ENCODE measurements at regions not wholly inside any gene's neighbourhood (a gene's known extent, or its start where the extent isn't known, plus 50 kb on each side); places are given as distances from the start of the nearest gene placed in this dataset.

DNA sequence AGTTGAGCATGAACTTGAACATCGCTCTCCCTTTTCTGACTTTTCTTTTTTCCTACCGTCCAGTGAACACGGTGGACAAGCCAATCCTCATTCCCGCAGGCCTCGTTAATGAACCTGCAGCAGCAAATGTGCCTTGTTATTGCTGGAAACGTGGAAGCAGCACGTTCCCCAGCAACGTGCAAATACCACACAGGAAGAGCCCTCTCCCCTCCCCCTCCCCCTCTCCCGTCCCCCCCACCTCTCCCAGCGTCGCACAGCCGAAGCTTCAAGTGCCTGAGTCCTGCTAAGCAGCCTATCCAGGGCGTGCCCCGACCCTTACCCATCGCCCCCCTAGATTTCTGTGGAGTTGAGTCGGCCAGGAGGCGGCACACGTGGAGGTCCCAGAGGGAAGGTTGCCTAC is 219.9 kb downstream of the BCOR start:
- intact Hi-C loops (cut with DNase I), result no loop called here
- DNase-seq, result no peak

DNA sequence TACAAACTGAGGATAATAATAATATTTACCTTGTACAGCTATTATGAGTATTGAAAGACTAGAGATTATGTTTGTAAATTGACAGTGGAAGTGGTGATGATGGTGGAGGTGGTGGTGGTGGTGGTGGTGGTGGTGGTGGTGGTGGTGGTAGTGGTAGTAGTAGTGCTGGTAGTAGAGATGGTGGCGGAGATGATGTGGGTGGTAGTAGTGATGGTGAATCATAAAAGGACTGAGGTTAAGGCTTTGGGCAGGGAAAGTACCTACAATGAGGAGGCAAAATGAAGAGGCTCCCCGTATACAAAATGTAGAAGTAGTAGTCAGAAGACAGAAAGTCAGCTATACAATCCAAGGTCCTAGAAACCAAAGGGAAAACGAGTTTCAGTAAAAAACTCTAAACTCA is 214.1 kb downstream of the BCOR start:
- no peak for DNase-seq
- intact Hi-C loops (cut with DNase I), result no loop called here

DNA sequence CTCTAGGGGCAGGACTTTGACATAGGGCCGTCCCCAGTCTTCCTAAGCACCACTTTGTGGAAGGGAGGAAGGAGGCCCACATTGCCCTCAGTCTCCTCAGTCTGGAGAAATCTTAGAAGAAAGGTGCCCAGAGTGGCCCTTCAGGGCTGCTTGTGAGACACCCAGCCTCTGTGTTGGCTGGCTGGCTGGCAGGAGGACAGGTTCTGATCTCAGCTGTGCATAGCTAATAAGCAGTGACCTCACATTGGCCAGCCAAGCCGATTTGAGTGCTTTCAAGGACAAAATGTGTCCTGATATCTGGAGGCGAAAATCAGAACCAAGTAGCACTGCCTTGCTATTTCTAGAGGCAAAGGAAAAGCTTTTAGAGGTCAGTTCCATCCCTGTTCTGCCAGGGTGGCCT is 211.5 kb downstream of the BCOR start:
- intact Hi-C loops (cut with DNase I), result no loop called here
- DNase-seq, result peak in 37 of 42 donors; percentile 25 to 78 (median 52)

DNA sequence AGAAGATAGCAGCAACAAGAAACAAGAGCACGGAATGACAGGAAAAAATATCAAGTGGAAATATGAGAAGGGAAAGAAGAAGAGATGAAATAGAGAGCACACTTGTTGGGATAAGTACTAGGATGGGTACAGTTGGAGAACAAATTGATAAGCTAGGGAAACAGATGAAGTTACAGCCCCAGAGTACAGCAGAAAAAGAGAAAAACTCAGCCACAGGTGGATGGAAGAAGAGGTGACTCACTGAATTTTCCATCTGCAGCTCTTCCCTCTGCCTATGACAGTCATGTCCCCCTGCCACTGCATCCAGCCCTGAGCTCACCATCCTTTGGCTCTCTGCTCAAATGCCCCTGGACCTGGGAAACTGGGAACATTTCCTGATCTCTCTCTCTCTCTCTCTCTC is 209.0 kb downstream of the BCOR start:
- intact Hi-C loops (cut with DNase I), result no loop called here
- DNase-seq, result no peak

DNA sequence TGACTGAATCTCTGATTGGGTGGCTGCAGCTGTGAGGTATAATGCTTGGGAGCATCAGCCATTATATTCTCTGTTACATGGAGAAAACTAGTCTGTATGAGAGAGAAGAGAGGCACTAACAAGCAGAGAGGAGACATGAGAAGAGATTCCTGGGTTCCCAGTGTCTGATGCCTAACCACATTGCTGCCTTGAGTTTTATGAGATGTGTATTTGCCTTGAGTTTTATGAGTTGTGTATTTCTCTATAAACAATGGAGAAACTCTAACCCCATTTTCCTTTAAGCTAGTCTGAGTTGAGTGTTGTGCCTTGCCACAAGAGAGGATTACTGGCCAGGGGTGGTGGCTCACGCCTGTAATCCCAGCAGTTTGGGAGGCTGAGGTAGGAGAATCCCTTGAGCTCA is 208.1 kb downstream of the BCOR start:
- intact Hi-C loops (cut with DNase I), result no loop called here
- DNase-seq, result no peak

DNA sequence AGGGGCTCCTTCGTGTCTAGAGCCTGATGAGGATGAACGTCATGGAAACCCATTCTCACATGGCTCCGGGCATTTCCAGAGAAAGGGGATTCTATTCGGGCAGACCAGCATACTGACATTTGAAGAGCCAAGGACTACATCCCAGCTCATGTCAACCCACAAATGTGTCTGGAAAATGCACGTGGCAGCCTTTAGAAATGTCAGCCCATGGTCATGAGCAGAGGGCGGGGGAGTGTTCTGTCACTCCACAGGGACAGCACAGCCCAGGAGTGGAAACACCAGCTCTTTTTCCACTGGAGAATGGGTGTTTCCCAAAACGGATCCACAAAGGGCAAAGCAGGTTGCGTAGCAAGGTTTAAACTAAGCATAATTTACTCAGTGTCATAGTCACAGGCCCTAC is 207.0 kb downstream of the BCOR start:
- DNase-seq, result no peak
- intact Hi-C loops (cut with DNase I), result no loop called here

DNA sequence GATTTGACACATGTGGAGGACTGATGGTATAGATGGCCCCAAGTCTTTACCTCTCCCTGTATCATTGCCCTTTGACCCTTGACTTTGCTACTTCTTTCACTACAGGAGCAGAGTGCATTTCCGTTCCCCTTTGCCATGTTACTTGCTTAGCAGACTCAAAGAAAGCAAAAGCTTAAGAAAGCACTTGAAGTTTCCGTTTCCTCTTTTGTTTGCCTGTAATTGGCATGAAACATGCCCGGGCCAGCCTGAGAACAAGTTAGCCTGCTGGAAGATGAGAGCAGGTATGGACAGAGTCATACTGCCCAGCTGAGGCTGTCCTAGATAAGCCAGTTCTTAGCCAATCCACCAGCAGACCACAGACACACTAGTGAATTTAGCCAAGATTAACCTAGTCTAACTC is 206.0 kb downstream of the BCOR start:
- intact Hi-C loops (cut with DNase I), result no loop called here
- DNase-seq, result no peak

DNA sequence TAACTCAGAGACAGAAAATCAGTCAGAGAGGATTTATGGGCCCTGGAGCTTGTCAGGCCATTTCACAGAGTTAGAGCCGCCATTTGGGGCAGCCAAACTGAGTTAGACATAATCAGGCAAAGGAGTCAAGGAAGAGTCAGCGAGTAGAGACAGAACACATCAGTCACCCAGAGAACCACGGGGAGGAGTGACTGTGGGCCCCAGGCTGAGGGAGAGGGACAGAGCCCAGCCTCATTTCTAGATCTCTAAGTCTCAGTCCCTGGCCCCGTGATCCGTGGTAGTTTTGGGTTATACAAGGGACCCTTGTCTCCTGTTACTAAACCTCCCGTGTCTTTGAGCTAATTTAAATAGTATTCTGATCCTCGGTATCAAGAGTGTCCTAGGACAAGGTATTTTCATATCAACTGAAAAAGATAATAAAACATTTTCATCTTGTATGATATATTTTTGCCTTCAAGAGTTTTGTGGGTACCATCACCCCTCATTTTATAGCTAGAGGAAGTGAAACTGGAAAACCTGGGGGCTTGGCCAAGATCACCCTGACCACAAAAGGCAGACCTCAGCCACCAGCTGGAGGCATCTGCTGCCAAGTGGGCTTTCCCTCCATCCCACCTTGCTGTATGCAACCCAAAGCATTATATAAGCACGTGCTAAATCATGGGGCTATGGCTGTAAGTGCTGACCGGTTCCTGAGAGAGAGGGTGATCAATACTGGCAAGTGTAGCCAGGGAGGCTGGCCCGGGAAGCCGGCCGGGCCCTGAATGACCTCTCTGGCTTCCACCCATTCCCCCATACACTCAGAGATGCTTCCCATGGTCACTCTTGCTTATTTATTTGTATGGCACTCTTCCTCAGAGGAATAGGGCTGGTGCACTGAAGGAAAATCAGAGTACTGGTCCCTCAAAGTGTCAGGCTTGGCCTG is 204.1 kb downstream of the BCOR start:
- DNase-seq, result no peak
- intact Hi-C loops (cut with DNase I), result no loop called here

DNA sequence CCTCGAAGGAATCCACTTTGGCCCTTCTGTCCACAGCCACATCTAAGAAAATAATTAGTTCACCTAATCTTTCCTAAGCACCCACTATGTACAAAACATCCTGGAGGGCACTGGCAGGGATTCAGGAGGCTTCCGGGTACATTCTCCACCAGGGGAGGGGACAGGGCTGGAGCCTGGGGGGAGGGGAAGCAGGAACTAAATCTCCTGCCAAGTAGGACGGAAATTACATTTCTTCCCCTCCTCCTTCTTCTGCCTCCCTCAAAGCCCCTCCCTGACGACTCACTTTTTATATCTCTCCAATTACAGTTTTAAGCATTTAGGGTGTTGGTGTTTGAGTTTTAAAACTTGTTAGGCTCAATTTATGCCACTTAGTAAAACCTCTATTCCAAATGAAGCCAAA is 203.1 kb downstream of the BCOR start:
- DNase-seq, result no peak
- intact Hi-C loops (cut with DNase I), result no loop called here

DNA sequence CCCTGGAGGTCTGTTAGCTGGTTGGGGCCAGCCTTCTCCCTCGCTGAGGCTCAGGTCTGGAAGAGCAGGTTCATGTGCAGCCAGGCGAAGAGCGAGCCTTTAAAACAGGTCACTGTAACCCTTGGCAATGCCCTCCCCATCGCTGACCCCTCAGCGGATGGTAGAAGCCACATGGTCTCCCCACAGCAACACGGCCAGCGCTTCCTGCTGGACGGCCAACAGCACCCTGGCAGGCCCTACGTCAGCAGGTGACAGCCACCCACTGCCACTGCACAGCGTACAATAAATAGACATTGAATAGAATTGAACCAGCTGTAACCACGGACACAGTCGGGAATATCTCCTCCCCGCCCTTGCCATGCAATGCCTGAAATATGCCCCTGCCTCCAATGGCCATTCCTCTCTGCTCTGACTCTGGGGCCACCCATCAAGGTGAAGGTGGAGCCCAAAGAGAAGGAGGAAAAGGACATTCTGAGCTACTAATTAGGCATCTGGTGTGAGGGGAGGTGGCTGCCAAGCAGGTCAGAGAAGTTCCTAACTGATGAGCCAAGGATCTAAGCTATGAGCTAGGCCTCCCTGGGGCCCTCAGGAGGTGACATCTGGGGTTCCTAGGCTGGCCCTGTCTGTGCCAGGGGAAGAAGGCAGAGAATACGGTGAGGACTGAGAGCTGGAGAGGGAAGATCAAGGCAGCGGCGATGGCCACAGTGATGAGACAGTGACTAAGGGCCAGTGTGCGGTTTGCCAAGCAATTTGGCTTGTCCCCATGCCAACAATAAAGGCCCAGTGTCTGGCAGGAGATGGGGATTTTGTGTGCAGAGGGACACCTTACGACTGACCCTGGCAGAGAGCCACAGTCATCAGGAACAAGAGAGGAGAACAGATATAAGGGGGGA is 202.3 kb downstream of the BCOR start:
- intact Hi-C loops (cut with DNase I), result no loop called here
- no peak for DNase-seq

DNA sequence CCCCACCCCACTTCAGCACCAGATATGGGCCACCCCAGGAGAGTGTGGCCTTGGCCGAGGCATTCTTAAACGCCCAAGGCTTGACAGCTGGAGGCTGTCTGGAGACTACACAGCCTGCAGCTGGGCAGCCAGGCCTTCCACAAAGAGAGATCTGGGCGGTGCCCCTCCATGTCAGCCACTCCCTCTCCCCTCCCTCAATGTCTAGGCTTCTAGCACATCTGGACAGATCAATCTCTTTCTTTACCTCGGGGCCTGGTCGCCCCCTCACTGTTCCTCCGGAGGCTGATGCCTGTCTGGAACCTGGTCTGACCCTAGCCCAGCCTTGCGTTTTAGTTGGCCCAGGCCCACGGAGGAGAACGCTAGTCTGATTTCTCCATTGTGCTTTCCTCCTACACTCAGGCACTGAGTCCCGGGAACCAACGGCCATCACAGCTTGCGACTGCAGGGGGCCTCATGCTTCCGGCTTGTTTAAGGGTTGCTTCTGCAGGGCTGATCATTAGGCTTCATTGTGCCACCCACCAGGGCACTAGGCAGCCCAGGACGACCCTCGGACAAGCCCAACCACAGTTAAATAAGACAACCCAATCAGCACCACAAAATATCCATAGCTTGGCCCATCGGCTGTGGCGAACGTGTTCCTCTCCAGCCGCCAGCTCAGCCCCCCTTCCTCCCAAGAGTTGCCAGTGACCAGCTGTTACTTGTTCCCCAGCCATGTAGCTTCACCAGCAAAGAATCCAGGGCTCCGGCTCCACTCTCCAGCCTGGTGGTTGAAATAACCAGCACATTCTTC is 200.6 kb downstream of the BCOR start:
- intact Hi-C loops (cut with DNase I), result no loop called here
- DNase-seq, result peak in 12 of 42 donors; percentile 6 to 59 (median 22)

DNA sequence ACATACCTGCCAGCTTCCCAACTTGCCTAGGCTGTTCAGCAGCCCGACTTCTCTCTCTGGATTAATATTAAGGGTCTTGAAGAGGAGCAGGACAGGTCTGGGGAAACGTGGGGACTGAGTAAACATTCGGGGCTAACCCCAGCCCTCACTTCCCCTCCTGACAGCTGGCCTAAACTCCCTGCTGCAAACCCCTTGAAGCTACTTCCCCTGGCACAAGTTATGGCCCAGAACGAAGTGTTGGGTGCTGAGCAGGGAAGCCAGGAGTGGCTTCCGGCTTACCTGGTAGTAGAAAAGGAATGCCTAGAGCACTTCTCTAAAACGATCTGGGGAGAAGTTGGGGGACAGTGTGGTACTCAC is 200.0 kb downstream of the BCOR start:
- no peak for DNase-seq
- intact Hi-C loops (cut with DNase I), result no loop called here

DNA sequence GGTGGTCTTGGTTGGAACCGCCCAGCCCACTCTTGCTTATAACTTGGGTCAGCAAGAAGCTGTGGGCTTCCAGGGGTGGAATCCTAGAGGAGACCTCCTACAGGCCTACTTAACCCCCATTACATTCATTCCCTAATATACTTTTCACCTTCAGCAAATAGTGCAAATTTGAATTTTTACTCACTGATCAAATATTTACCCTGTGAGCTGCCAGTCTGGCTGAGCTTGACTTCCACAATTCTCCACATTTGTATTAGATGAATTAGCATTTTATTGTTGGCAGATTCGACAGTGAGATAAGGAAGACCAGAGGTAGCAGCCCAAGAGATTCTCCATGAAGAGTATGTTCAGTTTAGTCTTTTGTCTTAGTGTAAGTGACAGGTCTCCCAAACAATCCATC is 199.6 kb downstream of the BCOR start:
- intact Hi-C loops (cut with DNase I), result no loop called here
- DNase-seq, result no peak

DNA sequence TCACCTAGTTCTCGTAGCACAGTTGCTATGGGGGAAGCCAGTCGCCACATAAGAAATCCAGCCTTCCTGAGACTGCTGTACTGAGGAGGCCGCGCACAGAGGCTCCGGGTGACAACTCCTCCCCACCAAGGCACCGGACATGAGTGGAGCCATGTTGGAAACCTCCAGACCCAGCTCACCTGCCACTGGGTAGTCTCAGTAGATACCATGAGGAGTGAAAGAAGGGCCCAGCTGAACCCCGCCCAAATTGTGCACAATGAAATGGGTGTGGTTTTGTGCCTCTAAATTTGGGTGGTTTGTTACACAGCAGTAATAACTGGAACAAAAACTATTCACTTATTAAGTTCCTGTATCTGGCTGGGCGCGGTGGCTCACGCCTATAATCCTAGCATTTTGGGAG is 198.7 kb downstream of the BCOR start:
- intact Hi-C loops (cut with DNase I), result no loop called here
- DNase-seq, result no peak

DNA sequence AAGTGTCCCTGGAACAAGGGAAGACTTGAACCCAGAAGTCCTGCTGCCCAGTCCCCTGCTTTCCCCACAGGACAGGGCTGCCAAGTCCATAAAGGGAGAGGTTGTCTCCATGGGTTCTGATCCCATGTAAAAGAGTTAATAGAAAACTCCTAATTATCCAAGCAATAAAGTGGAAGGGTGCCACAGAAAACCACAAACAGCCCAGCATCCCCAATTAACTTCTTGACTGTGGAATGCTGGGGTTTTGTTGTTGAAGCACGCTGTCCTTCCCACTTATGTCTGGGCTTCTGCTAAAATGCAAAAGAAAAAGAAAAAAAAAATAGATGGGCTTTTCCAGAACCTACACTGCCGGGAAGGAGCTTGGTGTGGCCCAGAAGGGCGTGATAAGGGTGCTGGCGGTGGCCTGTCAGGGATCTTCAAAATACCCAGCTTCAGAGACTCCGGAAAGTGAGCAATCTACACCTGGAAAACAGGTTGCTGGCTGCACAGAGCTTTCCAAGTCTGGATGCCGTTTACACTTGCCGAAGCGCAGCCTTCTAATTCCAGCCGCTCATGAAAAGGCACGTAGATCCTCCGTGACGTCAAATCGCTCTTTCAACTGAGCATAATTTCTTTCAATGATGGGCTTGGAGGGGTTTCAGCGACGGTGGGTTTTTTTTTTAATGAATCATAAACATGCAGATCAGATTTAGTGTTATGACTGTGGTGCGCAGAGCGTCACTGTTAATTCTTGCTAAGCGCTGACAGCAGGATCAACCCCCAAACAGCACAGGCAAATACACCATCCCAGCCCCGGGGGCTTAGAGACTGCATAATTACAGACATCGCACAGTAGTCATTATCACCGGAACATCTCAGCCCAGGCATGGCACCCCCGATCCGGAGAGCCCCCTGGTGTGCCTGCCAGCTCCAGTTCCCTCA is 197.6 kb downstream of the BCOR start:
- intact Hi-C loops (cut with DNase I), result no loop called here
- DNase-seq, result no peak

DNA sequence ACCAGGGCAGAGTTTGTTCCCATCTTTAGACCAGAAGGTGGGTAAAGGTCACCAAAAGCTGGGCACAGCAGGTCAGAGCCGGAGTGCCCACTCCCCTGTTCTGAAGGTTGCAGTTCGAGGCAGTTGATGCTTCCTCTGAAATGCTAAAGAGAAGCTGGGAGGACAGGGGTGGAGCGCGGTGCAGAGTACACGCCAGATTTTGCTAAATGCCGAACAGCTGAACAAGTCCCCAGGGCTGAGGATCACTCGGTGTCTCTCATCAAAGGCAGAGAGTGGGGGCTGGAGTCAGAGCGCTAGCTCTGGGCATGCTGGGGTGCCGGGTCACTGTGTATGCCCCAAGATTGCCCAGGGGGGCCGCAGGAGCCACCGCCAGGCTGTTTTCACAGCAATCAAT is 197.0 kb downstream of the BCOR start:
- intact Hi-C loops (cut with DNase I), result no loop called here
- peak in 3 of 42 donors; percentile 12 to 40 (median 19) for DNase-seq

DNA sequence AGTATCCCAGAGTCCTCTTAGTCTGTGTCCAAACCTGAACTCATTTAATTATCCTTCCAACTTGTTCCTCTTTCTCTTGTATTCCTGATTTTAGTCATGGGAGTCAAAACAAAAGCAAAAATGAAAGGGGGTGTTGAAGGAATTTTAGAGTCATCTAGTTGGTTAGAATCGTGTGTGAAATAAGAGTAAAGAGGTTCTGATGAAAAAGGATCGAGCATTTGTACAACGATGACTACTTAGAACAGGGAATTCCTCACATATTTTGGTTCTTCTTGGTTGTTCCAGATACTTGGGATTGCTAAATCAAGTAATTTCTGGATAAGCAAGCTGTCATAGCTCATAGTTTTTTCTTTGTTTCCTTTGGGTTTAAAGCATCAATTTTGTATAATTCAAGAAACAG is 194.4 kb downstream of the BCOR start:
- DNase-seq, result no peak
- intact Hi-C loops (cut with DNase I), result no loop called here

DNA sequence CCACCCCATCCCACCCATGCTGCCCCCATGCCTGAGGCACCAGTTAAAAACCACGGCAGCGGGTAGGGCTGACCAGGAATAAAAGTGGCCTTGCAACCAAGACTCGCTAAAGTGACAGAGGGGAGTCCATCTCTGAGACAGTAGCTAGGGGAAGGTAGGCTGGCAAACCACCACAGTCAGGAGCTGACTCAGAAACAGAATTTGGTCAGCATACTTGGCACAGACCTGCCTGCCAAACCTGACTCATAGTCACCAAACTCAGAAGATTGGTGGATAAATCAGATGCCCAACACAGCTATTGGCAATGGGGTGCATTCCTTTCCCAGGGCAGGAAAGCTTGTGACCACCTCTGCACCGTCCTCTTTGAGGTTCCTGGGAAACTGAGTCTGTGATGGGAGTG is 193.8 kb downstream of the BCOR start:
- intact Hi-C loops (cut with DNase I), result no loop called here
- DNase-seq, result no peak

Data from head of caudate nucleus (tissue), 42 donors.